SK-N-SH treated with all-trans-retinoic acid at 6 μM for 48 hours (cell line): ENCODE measurements at regions not wholly inside any gene's neighbourhood (a gene's known extent, or its start where the extent isn't known, plus 50 kb on each side); places are given as distances from the start of the nearest gene placed in this dataset.

ENCODE experiments used
- ATAC-seq: fragments of 200-7000 bp; cut with Tn5 transposase; 3 replicates; pipeline ENCODE4 v1.9.1; 2020; ENCODE audit warnings: mild to moderate bottlenecking, moderate library complexity
- ARNTL ChIP-seq: fragments of 450-650 bp; formaldehyde crosslinking; IDR thresholded peaks from 2 replicates; pipeline ENCODE4 v1.5.0; 2020; ENCODE audit warnings: low read depth, mild to moderate bottlenecking, moderate library complexity, borderline replicate concordance
- BACH2 ChIP-seq: fragments of 250-450 bp; sonication (Bioruptor Pico); IDR thresholded peaks from 2 replicates; pipeline ENCODE4 v1.9.0; 2021; ENCODE audit warnings: mild to moderate bottlenecking, borderline replicate concordance
- CREB5 ChIP-seq: fragments of 250-450 bp; sonication (Bioruptor Pico); IDR thresholded peaks from 2 replicates; pipeline ENCODE4 v1.5.1; 2020; ENCODE audit warnings: low read depth, mild to moderate bottlenecking, moderate library complexity
- CSDC2 ChIP-seq: fragments of 250-450 bp; sonication (Bioruptor Pico); IDR thresholded peaks from 2 replicates; pipeline ENCODE4 v1.5.0; 2020; ENCODE audit warnings: mild to moderate bottlenecking, moderate library complexity
- ESRRG ChIP-seq: fragments of 250-450 bp; sonication (Bioruptor Pico); IDR thresholded peaks from 2 replicates; pipeline ENCODE4 v1.6.1; 2021; ENCODE audit warnings: mild to moderate bottlenecking
- GLIS3 ChIP-seq: fragments of 250-450 bp; sonication (Bioruptor Pico); IDR thresholded peaks from 2 replicates; pipeline ENCODE4 v1.5.0; 2020; ENCODE audit warnings: mild to moderate bottlenecking, moderate library complexity
- ISL1 ChIP-seq: fragments of 250-450 bp; sonication (Bioruptor Pico); IDR thresholded peaks from 2 replicates; pipeline ENCODE4 v2.1.2; 2022; ENCODE audit warnings: mild to moderate bottlenecking, moderate library complexity
- OSR1 ChIP-seq: fragments of 250-450 bp; sonication (Bioruptor Pico); IDR thresholded peaks from 2 replicates; pipeline ENCODE4 v1.8.0; 2022; ENCODE audit warnings: moderate library complexity, mild to moderate bottlenecking, inconsistent platforms
- POU6F1 ChIP-seq: fragments of 250-450 bp; sonication (Bioruptor Pico); IDR thresholded peaks from 2 replicates; pipeline ENCODE4 v1.8.0; 2021; ENCODE audit warnings: low read depth, mild to moderate bottlenecking, moderate library complexity, borderline replicate concordance
- PPARA ChIP-seq: fragments of 250-450 bp; sonication (Bioruptor Pico); IDR thresholded peaks from 2 replicates; pipeline ENCODE4 v1.5.0; 2020; ENCODE audit warnings: mild to moderate bottlenecking, borderline replicate concordance
- RARB ChIP-seq: fragments of 250-450 bp; sonication (Bioruptor Pico); IDR thresholded peaks from 2 replicates; pipeline ENCODE4 v1.8.0; 2021; ENCODE audit warnings: mild to moderate bottlenecking, moderate library complexity
- SNAI2 ChIP-seq: fragments of 250-450 bp; sonication (Bioruptor Pico); IDR thresholded peaks from 2 replicates; pipeline ENCODE4 v1.5.0; 2020; ENCODE audit warnings: mild to moderate bottlenecking, moderate library complexity
- TCF4 ChIP-seq: fragments of 250-450 bp; sonication (Bioruptor Pico); IDR thresholded peaks from 2 replicates; pipeline ENCODE4 v1.8.0; 2021; ENCODE audit warnings: mild to moderate bottlenecking, moderate library complexity, borderline replicate concordance
- TOX ChIP-seq: fragments of 250-450 bp; sonication (Bioruptor Pico); IDR thresholded peaks from 2 replicates; pipeline ENCODE4 v1.8.0; 2021; ENCODE audit warnings: mild to moderate bottlenecking, moderate library complexity, borderline replicate concordance
- ZC3H10 ChIP-seq: fragments of 250-450 bp; sonication (Bioruptor Pico); IDR thresholded peaks from 2 replicates; pipeline ENCODE4 v1.5.1; 2021; ENCODE audit warnings: mild to moderate bottlenecking, moderate library complexity
- ZFP3 ChIP-seq: fragments of 250-450 bp; sonication (Bioruptor Pico); IDR thresholded peaks from 2 replicates; pipeline ENCODE4 v1.5.0; 2020; ENCODE audit warnings: mild to moderate bottlenecking, moderate library complexity
- ZFP30 ChIP-seq: fragments of 450-650 bp; formaldehyde crosslinking; IDR thresholded peaks from 2 replicates; pipeline ENCODE4 v1.5.0; 2022; ENCODE audit warnings: mild to moderate bottlenecking, moderate library complexity
- ZNF565 ChIP-seq: fragments of 450-650 bp; formaldehyde crosslinking; conservative IDR thresholded peaks from 2 replicates; pipeline ENCODE4 v1.5.0; 2020; ENCODE audit warnings: low read depth, mild to moderate bottlenecking, moderate library complexity
- ZNF70 ChIP-seq: fragments of 450-650 bp; formaldehyde crosslinking; IDR thresholded peaks from 2 replicates; pipeline ENCODE4 v1.5.0; 2020; ENCODE audit warnings: mild to moderate bottlenecking, moderate library complexity
- ZNF8 ChIP-seq: fragments of 450-650 bp; formaldehyde crosslinking; IDR thresholded peaks from 2 replicates; pipeline ENCODE4 v1.5.0; 2020; ENCODE audit warnings: mild to moderate bottlenecking, moderate library complexity
- TF ChIP-seq, protein P1 (sequence below): fragments of 250-450 bp; sonication (Bioruptor Pico); IDR thresholded peaks from 2 replicates; pipeline ENCODE4 v1.5.1; 2021; ENCODE audit warnings: mild to moderate bottlenecking, moderate library complexity
- TF ChIP-seq, protein P2 (sequence below): fragments of 250-450 bp; sonication (Bioruptor Pico); IDR thresholded peaks from 2 replicates; pipeline ENCODE4 v1.8.0; 2020; ENCODE audit warnings: mild to moderate bottlenecking, moderate library complexity, borderline replicate concordance
- TF ChIP-seq, protein P3 (sequence below): fragments of 250-450 bp; sonication (Bioruptor Pico); IDR thresholded peaks from 2 replicates; pipeline ENCODE4 v1.5.0; 2020; ENCODE audit warnings: mild to moderate bottlenecking, moderate library complexity

DNA sequence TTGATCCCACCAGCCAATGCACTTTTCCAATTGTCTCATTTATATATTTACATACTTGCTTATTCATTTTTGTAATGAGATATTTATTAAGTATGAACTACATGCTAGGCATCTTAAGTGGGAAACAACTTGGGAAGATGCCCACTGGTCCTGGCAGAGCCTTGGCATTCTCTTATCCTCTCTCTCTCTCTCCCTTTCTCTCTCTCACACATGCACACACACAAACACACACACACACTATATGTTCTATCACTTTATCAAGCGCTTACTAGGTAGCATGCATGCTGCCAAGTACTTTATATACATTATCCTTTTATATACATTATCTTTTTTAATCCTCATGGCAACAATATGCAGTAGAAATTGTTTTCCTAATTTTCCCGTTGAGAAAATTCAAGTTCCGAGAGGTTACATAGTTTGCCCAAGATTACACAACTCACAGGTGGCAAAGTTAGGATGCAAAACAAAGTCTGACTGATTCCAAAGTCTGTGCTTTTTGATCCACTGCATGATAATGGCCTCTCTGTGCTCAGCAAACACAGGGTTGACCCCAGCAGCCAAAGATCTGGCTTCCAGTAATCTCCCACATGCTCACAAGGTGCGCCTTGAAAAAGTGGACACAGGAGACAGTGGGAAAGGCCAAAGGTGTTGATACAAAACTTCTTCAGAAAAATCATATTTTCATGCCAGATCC lies 173.1 kb upstream of the KLF3 start (continued):
- no peak for TF ChIP-seq ZC3H10 (CRISPR knock-in tag)

DNA sequence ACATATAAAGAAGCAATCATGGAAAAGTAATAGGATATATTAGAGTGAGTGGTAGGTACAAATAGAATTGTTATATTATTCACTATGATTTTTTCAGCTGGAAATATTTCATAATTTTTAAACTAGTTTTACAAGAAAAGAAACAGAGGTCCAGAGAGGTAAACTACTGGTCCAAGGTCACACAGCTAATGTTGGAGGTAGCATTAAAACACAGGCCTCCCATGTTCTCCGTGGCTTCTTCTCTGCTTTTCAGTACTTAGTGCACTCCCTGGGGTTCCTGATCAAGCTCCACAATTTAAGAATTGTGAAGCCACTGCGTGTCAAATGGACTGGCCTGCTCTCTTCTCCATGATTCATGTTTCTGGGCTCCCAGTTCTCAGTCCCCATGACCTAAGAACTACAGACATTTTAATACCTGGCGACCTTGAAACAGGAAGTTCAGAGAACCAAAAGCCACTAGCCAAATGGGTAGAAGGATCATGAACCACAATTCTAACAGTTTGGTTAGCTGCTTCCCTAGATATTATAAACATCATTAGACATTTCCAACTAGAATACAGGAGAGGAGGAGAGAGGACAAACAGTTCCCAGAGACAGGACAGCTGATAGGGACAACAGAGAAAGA lies 172.0 kb upstream of the KLF3 start:
- no peak for ATAC-seq
- TF ChIP-seq PPARA (CRISPR knock-in tag) (no peak), ZFP3 (no peak), ZC3H10 (CRISPR knock-in tag) (no peak), ZNF565 (CRISPR knock-in tag) (no peak), ESRRG (CRISPR knock-in tag) (no peak), POU6F1 (CRISPR knock-in tag) (no peak), ISL1 (no peak), TOX (no peak), BACH2 (CRISPR knock-in tag) (no peak), CREB5 (no peak), OSR1 (CRISPR knock-in tag) (no peak), SNAI2 (CRISPR knock-in tag) (no peak), CSDC2 (CRISPR knock-in tag) (no peak), ZNF8 (CRISPR knock-in tag) (no peak), GLIS3 (CRISPR knock-in tag) (no peak), ZFP30 (CRISPR knock-in tag) (no peak)
- TF ChIP-seq, protein P1, sequence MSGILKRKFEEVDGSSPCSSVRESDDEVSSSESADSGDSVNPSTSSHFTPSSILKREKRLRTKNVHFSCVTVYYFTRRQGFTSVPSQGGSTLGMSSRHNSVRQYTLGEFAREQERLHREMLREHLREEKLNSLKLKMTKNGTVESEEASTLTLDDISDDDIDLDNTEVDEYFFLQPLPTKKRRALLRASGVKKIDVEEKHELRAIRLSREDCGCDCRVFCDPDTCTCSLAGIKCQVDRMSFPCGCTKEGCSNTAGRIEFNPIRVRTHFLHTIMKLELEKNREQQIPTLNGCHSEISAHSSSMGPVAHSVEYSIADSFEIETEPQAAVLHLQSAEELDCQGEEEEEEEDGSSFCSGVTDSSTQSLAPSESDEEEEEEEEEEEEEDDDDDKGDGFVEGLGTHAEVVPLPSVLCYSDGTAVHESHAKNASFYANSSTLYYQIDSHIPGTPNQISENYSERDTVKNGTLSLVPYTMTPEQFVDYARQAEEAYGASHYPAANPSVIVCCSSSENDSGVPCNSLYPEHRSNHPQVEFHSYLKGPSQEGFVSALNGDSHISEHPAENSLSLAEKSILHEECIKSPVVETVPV (CRISPR knock-in tag), result no peak

DNA sequence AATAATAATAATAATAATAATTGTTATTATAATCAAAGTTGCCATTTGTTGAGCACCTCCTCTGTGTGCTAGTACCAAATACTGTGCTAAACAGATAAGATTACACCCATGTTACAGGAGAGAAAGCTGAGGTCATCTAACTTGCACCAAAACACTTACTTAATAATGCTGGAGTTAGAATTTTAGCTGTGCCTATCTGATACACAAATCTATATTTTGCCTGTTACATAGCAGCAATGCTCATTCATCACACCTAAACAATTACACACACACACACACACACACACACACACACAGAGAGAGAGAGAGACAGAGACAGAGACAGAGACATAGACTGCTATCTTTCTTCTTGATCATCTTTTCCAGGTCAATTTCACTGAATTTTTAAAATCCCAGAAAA lies 170.9 kb upstream of the KLF3 start:
- no peak for ATAC-seq
- TF ChIP-seq ZC3H10 (CRISPR knock-in tag) (no peak), GLIS3 (CRISPR knock-in tag) (no peak)

DNA sequence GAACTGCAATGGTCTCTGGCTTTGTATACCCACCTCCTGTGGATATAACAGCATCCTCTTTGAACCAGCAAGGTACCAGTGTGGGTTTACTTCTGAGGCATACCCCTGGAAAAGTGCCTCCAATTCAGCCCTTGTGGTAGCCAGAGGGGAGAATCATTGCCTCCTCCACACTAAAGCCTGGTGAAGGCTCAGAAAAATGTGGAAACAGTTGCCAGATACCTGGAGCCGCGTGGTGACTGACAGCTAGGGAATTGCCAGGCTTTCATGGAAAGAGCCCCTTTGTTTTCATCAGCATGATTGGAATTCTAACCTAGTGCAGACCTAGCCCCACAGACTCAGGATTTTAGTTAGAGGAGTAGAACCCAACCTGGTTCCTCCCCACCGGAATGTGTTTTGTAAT lies 168.6 kb upstream of the KLF3 start:
- TF ChIP-seq ARNTL (CRISPR knock-in tag), result no peak
- no peak for TF ChIP-seq ZFP3
- TF ChIP-seq BACH2 (CRISPR knock-in tag), result no peak
- no peak for TF ChIP-seq PPARA (CRISPR knock-in tag)
- TF ChIP-seq OSR1 (CRISPR knock-in tag), result no peak
- TF ChIP-seq ZNF8 (CRISPR knock-in tag), result no peak
- TF ChIP-seq RARB, result no peak
- no peak for TF ChIP-seq TCF4 (CRISPR knock-in tag)
- TF ChIP-seq ZNF565 (CRISPR knock-in tag), result no peak
- no peak for TF ChIP-seq TOX
- TF ChIP-seq ZFP30 (CRISPR knock-in tag), result no peak
- TF ChIP-seq, protein P2, sequence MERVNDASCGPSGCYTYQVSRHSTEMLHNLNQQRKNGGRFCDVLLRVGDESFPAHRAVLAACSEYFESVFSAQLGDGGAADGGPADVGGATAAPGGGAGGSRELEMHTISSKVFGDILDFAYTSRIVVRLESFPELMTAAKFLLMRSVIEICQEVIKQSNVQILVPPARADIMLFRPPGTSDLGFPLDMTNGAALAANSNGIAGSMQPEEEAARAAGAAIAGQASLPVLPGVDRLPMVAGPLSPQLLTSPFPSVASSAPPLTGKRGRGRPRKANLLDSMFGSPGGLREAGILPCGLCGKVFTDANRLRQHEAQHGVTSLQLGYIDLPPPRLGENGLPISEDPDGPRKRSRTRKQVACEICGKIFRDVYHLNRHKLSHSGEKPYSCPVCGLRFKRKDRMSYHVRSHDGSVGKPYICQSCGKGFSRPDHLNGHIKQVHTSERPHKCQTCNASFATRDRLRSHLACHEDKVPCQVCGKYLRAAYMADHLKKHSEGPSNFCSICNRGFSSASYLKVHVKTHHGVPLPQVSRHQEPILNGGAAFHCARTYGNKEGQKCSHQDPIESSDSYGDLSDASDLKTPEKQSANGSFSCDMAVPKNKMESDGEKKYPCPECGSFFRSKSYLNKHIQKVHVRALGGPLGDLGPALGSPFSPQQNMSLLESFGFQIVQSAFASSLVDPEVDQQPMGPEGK (CRISPR knock-in tag), result no peak
- TF ChIP-seq, protein P1 (CRISPR knock-in tag), result no peak
- TF ChIP-seq, protein P3, sequence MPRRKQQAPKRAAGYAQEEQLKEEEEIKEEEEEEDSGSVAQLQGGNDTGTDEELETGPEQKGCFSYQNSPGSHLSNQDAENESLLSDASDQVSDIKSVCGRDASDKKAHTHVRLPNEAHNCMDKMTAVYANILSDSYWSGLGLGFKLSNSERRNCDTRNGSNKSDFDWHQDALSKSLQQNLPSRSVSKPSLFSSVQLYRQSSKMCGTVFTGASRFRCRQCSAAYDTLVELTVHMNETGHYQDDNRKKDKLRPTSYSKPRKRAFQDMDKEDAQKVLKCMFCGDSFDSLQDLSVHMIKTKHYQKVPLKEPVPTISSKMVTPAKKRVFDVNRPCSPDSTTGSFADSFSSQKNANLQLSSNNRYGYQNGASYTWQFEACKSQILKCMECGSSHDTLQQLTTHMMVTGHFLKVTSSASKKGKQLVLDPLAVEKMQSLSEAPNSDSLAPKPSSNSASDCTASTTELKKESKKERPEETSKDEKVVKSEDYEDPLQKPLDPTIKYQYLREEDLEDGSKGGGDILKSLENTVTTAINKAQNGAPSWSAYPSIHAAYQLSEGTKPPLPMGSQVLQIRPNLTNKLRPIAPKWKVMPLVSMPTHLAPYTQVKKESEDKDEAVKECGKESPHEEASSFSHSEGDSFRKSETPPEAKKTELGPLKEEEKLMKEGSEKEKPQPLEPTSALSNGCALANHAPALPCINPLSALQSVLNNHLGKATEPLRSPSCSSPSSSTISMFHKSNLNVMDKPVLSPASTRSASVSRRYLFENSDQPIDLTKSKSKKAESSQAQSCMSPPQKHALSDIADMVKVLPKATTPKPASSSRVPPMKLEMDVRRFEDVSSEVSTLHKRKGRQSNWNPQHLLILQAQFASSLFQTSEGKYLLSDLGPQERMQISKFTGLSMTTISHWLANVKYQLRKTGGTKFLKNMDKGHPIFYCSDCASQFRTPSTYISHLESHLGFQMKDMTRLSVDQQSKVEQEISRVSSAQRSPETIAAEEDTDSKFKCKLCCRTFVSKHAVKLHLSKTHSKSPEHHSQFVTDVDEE, result no peak
- TF ChIP-seq ZC3H10 (CRISPR knock-in tag), result no peak
- TF ChIP-seq ZNF70, result no peak
- TF ChIP-seq CSDC2 (CRISPR knock-in tag), result no peak
- no peak for TF ChIP-seq GLIS3 (CRISPR knock-in tag)
- TF ChIP-seq ESRRG (CRISPR knock-in tag), result no peak

More for the DNA sequence above, 168.6 kb upstream of the KLF3 start:
- ATAC-seq, result no peak
